HG03045 (cell line): ENCODE measurements at regions not wholly inside any gene's neighbourhood (a gene's known extent, or its start where the extent isn't known, plus 50 kb on each side); places are given as distances from the start of the nearest gene placed in this dataset.

Source experiments
- ATAC-seq: cut with Tn5 transposase; IDR thresholded peaks from one replicate; pipeline ENCODE4 v1.9.1; 2021; ENCODE audit warnings: mild to moderate bottlenecking, moderate library complexity; ENCODE audit not compliant: unreplicated experiment

DNA sequence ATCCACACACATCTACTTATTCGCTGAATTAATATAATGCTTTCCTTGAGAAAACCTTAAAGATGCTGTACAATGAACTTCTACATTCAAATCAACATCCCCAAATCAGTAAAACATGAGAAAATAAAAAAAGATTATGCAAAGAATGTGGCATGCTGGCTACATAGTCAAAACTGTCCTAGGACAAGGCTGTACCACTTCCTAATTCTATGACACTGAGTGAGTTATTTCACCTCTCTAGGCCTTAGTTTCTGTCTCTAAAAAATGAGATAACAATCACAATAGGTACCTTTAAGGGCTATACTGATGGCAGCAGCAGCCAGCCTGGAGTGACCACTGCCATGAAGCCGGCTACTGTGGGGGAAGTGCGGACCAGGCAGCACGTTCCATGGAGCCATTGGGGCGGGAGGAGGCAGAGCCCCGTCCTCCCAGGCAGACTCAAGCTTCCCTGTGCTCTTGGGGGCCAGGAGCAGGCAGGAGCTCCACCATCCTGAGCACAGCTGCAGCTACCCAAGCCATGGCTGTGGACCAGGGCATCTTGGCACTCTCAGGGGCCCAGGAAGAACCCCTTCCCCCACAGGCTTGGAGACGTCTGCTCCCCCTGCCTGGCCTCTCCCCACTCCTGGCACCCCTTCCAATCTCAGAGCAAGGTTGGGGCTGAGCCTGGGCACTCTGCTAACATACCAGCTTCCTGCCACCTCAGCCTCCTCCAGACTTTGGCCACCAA is 110.2 kb downstream of the ELAPOR2 start:
- peak; percentile 91 for ATAC-seq

DNA sequence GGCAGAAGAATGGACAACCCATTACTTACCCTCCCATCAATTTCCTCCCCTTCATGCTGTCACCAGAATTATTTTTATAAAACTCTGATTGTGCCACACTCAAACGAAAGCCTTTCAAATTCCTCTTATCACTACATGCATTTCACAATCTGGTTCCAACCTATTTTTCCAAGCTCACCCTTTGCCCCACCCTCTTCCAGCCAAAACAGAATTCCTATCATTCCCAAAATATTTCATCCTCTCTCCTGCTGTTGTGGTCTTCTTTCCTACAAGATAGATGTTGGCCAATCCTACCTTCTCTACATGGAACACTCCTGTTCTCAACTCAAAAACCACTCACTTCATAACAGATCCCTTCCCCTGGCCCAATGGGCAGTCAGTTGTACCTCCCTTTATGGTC is 111.5 kb downstream of the ELAPOR2 start:
- ATAC-seq = no peak

DNA sequence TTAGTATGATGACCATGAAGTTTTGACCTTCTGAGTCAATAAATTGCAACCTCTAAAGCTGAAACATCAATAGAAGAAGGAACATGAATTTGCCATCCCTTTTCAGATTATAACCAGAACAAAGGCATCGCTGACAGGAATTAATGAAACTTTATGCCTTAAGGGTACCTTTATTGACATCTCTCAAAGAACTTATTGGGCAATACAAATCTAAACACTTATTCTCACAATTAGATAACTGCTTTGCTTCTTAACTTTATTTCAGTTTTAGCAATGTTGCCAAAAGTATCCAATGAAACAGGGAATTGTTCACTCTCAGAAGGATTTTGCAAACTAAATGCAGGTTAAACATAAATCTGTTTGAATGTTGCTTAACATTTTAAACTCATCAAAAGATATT is 116.0 kb downstream of the ELAPOR2 start:
- no peak for ATAC-seq

DNA sequence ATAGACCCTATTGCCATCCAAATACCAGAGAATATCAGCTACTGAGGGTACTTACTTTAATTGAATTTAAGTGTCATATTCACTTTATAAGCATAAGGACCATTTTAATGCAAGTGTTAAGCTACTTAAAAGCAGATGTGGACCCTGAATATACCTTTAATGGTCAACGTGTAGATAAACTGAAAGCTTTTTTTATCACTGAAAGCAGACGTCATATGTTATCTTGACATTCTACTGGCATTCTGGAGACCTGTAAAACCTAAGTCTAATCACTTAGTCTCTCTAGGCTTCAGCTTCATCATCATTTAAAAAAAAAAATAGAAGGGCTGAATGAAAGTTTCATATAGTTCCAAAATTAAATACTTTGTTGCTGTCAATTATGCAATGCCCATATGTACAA is 116.5 kb downstream of the ELAPOR2 start:
- ATAC-seq = no peak

DNA sequence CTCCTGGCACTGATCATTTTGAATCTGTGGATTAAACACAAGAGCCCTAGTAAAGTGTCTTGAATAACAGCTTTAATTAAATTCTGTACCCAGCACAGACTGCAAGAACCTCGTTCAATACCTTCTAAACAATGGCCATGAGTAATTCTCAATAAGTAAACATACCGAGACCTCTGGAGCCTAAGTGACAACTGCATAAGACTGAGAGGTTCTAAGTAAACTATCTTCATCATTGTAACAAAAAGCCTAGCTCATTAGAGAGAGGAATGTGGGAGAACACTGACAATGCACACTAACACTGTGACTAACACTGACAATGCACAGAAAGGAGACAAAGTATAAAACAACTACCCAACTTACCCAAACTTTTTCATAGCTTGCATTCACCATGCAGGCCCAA is 117.4 kb downstream of the ELAPOR2 start:
- ATAC-seq = no peak

DNA sequence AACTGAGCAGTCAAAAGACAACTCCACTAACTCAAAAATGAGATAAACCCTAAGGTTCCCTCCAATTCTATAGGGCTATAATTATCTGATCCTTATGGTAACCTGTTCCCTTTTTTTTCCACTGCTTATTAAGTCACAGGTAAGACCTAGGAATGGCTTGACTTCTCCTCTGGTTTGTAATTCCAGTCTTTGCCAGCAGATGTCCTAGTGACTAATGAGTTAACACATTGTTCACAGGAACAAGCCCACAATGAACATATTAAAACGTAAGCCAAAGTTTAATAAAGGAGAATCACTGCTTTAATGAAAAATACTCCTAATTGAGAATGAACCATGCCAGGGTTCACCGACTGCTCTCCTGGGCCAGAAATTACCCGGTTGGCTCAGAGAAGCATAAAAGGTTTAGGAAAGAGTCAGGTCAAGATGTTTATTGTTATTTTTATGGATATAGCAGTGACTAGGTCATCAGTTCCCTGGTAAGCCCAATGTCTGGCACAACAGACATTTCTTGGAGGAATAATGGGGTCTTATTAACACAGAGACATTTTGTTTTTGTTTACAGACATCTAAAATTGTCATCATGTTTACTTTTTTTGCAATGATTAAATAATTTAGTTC is 120.1 kb downstream of the ELAPOR2 start:
- no peak for ATAC-seq

DNA sequence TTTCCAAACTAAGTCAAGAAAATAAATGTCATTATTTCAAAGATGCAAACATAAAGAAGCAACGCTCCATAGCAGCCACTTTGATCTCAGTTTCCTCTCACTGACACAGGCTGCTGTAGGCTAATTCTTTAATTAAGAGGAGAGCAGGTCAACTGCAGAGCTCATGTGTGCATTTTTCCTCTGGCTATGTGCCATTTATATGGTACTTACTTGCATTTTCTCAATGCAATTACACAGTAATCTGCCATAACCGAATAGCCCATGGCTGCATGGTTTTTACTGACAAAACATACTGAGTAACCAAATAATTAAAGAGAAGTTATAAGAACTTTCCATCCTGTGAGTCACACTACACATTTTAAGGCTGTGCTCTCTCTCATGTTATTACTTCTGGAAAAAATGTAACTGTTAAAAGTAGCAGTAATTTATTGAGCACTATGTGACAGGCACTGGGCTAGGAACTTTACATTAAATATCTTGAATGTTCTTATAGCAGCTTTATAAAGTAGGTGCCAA is 122.0 kb downstream of the ELAPOR2 start:
- ATAC-seq = no peak

DNA sequence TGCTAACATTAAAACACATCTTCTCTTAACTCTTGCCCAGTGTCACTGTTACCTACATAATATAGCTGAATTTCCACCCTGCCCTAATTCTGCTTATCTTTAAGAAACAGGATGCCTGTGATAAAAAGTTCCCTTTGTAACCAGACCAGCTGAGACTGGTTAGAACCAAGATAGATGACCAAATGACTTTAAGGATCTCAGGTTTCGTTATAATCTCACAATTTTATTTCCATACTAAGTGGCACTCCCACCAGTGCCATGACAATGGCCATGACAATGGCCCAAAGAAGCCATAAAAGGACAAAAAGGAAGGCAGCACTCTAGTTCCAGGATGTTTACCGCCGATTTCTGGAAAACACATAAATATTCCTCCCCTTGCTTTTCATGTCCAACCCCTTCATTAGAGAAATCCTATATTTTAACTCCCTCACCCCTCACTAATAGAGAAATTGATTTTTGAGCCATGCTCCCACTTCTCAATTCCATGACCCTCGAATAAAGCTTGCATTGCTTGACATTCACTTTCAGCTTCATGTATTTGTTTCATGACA is 126.1 kb downstream of the ELAPOR2 start:
- no peak for ATAC-seq

DNA sequence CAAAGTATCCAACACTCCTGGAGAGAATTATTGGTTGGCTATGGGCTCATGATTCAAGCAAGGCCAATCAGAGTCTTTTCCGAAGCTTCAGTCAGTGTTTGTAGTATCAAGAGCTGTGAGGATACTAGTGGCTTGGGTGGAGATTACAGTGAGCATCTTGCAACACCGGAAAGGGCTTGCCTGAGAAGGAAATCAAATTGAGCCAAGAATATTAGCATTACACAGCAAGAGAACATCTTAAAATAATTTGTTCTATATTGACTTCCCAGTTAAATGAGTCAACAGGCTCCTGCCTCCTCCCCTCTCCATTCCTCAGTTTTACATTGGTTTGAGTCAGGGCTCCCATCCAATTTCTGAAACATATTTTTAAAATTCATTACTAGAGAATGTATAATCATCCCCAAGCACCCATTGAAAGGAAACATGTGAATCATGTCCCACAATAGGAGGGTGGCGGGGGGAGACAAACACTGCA is 127.4 kb downstream of the ELAPOR2 start:
- ATAC-seq = no peak

DNA sequence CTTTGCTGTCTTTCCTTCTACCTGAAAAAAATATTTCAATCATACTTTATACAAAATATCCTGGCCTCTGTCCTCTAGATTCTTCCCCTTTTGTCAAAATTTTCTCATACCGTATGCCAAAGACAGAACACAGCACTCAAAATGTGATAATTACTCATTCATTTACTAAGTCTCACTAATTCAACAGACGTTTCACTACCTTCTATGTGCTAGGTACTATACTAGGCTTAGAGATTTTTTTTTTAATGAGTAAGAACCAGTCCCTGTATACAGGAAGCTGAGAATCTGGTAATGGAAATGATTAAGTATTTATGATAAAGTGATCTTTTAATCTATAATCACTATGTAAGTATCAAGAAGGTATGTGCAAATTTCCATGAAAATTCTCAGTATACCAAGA is 128.0 kb downstream of the ELAPOR2 start:
- ATAC-seq = no peak

DNA sequence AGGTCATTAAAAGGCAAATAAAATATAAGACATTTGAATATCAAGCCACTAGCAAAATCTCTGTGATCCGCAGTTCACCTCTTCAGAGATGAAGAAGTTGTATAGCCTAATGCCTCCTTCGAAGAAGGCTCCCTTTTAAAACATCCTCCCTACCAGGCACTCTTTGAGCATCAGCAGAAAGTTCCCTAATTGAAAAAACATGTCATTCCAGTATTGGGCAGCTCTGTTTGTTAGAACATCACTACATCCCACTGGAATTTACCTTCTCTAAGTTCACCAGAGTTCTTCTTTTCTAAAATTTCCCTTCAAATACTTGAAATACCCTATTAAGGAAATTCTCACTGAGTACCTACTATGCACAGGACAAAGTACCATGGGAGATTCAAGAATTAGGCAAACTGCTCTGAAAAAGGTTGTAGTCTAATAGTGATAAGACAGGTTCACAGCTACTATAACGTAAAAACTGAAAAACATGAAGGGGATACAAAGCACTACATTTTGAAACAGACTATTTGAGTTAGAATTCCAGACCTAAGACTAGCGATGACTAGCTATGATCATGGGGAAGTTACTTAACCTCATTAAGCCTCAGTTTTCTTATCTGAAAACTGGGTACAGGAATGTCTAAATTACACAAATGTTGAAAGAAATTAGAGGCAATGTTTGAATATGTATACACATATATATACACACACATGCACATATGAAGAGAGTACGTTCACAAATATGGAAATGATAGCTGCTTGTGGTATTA is 128.7 kb downstream of the ELAPOR2 start:
- no peak for ATAC-seq

DNA sequence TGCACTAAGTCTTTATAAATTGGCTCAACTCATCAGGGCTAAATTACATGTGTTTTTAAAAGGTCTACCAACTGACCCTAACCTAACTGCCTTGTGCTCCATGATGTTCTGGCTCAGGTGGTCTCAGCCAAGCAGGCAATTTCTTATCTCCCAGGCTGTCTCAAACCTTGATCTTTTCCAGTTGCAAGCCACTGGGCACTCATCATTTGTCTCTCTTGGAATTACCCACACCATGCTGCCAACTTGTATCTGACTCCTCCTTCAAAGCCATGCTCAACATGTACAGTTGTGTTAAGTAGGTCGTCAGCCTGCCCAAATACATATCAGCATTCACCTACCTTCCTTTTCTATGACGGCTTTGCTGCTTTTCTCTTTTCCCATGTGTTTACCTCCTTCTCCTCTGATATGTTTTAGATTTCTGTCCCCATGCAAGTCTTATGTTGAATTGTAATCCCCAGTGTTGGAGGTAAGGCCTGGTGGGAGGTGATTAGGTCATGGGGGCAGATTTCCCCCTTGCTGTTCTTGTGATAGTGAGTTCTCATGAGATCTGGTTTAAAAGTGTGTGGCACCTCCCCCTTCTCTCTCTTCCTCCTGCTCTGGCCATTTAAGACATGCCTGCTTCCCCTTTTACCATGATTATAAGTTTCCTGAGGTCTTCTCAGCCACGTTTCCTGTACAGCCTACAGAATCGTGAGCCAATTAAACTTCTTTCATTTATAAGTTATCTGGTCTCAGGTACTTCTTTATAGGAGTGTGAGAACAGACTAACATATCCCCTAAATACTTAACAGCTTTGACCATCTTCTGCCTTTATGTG is 130.0 kb downstream of the ELAPOR2 start:
- peak; percentile 41 for ATAC-seq

DNA sequence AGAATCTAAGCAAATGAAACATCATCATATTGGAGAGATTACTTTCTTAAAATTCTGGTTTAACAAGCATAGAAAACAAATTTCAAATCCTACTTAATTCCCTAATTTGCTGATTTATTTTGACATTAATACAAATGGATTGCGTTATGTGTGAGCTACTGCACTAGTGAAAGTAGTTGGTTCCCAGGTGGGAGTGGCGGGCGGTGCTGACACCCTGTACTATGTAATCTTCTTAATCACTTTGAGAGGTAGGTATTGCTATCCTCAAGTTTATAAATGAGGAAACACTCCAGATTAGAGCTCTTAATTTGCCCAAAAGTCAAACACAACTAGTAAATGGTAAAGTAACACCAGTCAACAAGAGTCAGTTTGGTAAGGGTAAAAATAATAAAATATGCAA is 131.1 kb downstream of the ELAPOR2 start:
- ATAC-seq = no peak

DNA sequence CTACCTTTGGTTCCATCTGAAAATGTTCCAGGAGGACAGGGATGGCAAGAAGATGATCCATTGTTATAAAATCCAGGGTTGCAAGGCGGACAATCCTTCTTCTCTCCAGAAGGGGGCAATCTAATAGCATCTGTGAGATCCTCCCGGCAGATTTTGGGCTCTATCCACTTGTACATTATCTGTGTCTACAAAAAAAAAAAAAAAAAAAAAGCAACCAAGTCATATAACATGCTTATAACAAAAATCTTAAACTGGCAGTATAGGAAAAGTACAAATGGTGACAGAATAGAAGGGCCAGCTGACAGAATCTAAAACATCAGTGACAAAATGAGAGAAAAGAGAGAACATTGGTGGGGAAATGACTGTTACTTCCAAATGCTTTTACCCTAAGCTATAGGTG is 132.7 kb downstream of the ELAPOR2 start:
- ATAC-seq = no peak

DNA sequence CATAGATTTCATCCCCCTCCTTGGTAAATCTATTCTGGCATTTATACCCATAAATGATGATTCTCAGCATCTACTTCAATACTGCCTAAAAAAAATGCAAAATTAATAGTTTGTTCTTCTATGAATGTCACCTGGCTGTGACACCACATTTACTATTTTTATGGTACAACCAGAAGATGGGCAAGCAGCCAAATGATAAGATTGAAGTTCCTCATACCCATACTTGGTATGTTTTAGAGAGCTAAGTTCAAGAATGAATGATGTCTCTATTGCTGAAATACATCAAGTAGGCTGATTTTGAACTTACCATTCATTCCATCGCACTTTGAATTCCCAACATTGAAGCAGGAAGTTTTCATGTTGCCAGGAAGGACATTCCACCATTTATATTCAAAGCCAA is 134.2 kb downstream of the ELAPOR2 start:
- ATAC-seq = no peak

DNA sequence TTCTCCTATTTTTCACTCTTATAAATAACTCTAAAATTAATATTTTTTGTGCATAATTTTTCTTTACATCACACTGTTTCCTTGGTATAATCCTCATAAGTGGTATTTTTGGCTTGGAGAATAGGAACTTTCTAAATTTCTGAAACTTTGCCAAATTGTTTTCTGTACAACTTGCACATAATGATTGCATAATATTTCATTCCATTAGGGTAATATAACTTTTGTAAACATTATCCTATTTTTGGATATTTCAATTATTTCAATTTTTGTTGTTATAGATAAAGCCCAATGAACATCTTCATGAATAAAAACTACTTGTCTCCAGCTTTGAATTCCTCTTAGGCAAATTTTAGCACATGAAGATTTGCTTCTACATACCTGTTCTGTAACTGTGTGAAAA is 135.9 kb downstream of the ELAPOR2 start:
- ATAC-seq = no peak

DNA sequence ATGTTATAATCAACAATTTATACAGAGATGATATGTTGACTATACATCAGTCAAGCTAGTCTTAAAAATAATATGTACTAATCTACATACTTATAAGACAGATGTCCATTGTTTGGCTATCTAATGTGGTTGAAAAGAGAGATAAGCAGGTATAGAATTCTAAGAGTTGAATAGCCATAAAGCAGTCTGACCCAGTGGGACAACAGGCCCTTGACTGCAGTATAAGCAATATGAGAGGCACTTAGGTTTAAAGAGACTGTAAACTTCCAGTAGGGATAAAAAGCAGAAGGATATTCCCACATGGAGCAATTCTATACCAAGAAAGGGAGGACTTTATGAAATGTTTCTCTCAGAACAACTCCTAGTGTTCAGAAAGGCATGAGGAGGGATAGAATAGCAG is 139.3 kb downstream of the ELAPOR2 start:
- no peak for ATAC-seq

DNA sequence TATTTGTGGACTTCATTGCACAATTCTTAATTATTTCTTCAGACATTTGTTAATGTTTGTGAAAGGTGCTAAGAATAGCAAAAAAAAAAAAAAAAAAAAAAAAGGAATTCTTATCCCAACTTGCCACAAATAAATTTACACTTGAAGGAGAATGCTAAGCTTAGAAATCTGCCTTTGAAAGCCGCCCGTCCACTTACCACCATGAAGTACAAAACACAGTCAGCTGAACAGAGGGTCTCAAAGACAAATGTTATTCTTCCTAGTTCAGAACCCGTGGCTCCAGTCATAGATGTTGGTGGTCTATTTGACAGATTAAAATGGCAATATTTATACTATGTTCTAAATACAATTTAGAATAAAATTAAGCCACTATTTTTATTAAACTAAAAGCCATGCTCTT is 141.2 kb downstream of the ELAPOR2 start:
- no peak for ATAC-seq

DNA sequence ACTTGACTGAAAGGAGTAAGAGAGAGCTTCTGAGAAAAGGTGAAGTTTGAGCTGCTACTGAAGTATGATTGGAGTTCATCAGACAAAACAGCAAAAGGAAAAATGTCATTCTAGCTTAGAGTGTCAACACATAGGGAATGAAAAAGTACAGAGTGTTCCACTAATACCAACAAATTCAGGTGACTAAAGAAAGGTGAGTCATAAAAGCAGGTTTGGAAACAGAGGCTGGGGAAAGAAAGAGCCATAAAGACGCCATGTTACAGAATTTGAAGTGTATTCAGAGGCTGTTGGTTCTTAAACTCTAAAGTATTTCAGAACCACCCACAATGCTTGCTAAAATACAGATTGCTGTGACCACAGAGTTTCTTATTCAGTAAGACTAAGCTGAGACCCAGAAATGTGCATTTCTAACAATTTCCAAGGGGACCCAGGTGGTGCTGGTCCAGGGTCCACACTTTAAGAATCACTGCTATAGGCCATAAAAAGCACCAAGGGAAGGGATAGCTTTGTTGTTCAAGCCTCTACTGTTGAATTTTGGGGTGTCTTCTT is 143.1 kb downstream of the ELAPOR2 start:
- ATAC-seq = no peak

DNA sequence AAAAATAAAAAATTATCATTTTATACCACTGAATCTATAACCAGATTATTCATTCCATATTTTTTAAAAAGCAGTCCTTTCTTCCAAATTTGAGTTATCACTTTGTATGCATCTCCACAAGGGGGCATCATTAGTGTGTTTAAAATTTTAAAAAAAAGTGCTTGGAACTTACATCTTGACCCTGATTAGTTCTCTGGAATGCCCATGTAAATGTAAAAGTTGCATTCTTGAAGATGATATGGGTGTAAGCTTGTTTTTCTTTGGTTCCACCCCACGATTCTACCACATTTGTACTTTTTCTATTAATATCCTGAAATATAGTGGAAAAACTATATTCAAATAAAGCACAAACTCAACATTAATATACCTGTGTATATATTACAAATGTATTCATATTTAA is 144.9 kb downstream of the ELAPOR2 start:
- no peak for ATAC-seq
